Posterior vena cava (tissue), 2 donors: ENCODE measurements at regions not wholly inside any gene's neighbourhood (a gene's known extent, or its start where the extent isn't known, plus 50 kb on each side); places are given as distances from the start of the nearest gene placed in this dataset.

ENCODE experiments used
- DNase-seq: peaks from one replicate; pipeline ENCODE4 v3.0.0-alpha.2; 2020; ENCODE audit warnings: low spot score
- intact Hi-C, 2 donors: fragments of 100-400 bp; cut with DNase I; formaldehyde crosslinking; loops; one replicate each; pipeline versions ENCODE4 v1.14.1 to v1.14.2; 2022 to 2023
- donor health status: DM: yes; HTN: yes; CAD: no.
- donor health status: DM: yes; HTN: yes; CAD: no.

- intact Hi-C loops = no loop called here
- no peak for DNase-seq
These were observed 113.4 kb upstream of the AHR start for GRCh38 chr7:17184805-17185689.

- intact Hi-C loops = no loop called here
- DNase-seq = no peak
These were observed 112.8 kb upstream of the AHR start for GRCh38 chr7:17185690-17186070.

GRCh38 chr7:17186745-17187530 lies 111.5 kb upstream of the AHR start:
- DNase-seq = no peak
- intact Hi-C loops = no loop called here

- no peak for DNase-seq
- intact Hi-C loops = no loop called here
These were observed 103.8 kb upstream of the AHR start for GRCh38 chr7:17194656-17195055.

- no peak for DNase-seq
- intact Hi-C loops = no loop called here
These were observed 102.9 kb upstream of the AHR start for GRCh38 chr7:17195576-17195975.

- DNase-seq = no peak
These were observed 92.5 kb upstream of the AHR start for GRCh38 chr7:17205910-17206309.

GRCh38 chr7:17206349-17206905 lies 92.0 kb upstream of the AHR start:
- no peak for DNase-seq
- intact Hi-C loops = no loop called here

More at GRCh38 chr7:17205910-17206309, 92.5 kb upstream of the AHR start:
- intact Hi-C loops = no loop called here

GRCh38 chr7:17207220-17207619 lies 91.2 kb upstream of the AHR start:
- no peak for DNase-seq
- intact Hi-C loops = no loop called here

- DNase-seq = no peak
- intact Hi-C loops = no loop called here
These were observed 89.4 kb upstream of the AHR start for GRCh38 chr7:17209101-17209500.

GRCh38 chr7:17211307-17211836 lies 87.1 kb upstream of the AHR start:
- no peak for DNase-seq
- intact Hi-C loops = no loop called here

- intact Hi-C loops = no loop called here
- DNase-seq = no peak
These were observed 86.3 kb upstream of the AHR start for GRCh38 chr7:17212188-17212587.

GRCh38 chr7:17227766-17228490 lies 70.5 kb upstream of the AHR start:
- no peak for DNase-seq
- intact Hi-C loops = no loop called here

- no peak for DNase-seq
These were observed 69.2 kb upstream of the AHR start for GRCh38 chr7:17229228-17229627.

GRCh38 chr7:17230099-17230807 lies 68.2 kb upstream of the AHR start:
- no peak for DNase-seq
- intact Hi-C loops = no loop called here

More at GRCh38 chr7:17229228-17229627, 69.2 kb upstream of the AHR start:
- intact Hi-C loops = no loop called here

- no peak for DNase-seq
- intact Hi-C loops = no loop called here
These were observed 64.8 kb upstream of the AHR start for GRCh38 chr7:17233603-17234002.

GRCh38 chr7:17234030-17234397 lies 64.4 kb upstream of the AHR start:
- intact Hi-C loops = no loop called here

GRCh38 chr7:17234398-17235031 lies 63.9 kb upstream of the AHR start:
- intact Hi-C loops = no loop called here
- DNase-seq = no peak

More at GRCh38 chr7:17234030-17234397, 64.4 kb upstream of the AHR start:
- DNase-seq = no peak

GRCh38 chr7:17236171-17236570 lies 62.3 kb upstream of the AHR start:
- no peak for DNase-seq
- intact Hi-C loops = no loop called here
